Spleen (tissue), 11 donors: ENCODE measurements at regions not wholly inside any gene's neighbourhood (a gene's known extent, or its start where the extent isn't known, plus 50 kb on each side); places are given as distances from the start of the nearest gene placed in this dataset.
A peak's percentile ranks its signal among the peaks of the same experiment; 100 is the strongest.

ENCODE experiments used
- DNase-seq: peaks from one replicate; pipeline ENCODE4 v3.0.0-alpha.2; 2020
- H3K27ac ChIP-seq, 8 donors: fragments of 200-600 bp; sonication (generic) in 7 of 8; 1 replicate in 4 of 8; 2 replicates in 4 of 8; pipeline versions ENCODE4 v1.5.0 to v1.8.0; 2016 to 2021; ENCODE audit warnings: inconsistent platforms in 4 of 8, mild to moderate bottlenecking in 4 of 8, moderate library complexity in 1 of 8
- H3K27me3 ChIP-seq, 7 donors: fragments of 200-600 bp; sonication (generic) in 6 of 7; replicated peaks in 1 of 7; 1 replicate in 4 of 7; 2 replicates in 3 of 7; pipeline versions ENCODE4 v1.5.0 to v1.8.0; 2016 to 2021; ENCODE audit warnings: inconsistent platforms in 3 of 7, mild to moderate bottlenecking in 1 of 7
- H3K36me3 ChIP-seq, 6 donors: fragments of 200-600 bp; sonication (generic) in 5 of 6; 1 replicate in 4 of 6; 2 replicates in 2 of 6; pipeline versions ENCODE4 v1.5.0 to v1.8.0; 2016 to 2021; ENCODE audit warnings: inconsistent platforms in 2 of 6
- H3K4me1 ChIP-seq, 6 donors: fragments of 200-600 bp; sonication (generic) in 5 of 6; 1 replicate in 3 of 6; 2 replicates in 3 of 6; pipeline versions ENCODE4 v1.5.0 to v1.8.0; 2016 to 2021; ENCODE audit warnings: inconsistent platforms in 3 of 6
- H3K4me3 ChIP-seq, 8 donors: fragments of 200-600 bp; sonication (generic) in 7 of 8; 1 replicate in 4 of 8; 2 replicates in 4 of 8; pipeline versions ENCODE4 v1.5.0 to v1.8.0; 2016 to 2021; ENCODE audit warnings: inconsistent platforms in 4 of 8, mild to moderate bottlenecking in 4 of 8, moderate library complexity in 2 of 8
- H3K9me3 ChIP-seq, 8 donors: fragments of 200-600 bp; sonication (generic) in 7 of 8; 1 replicate in 4 of 8; 2 replicates in 4 of 8; pipeline versions ENCODE4 v1.5.0 to v1.8.0; 2016 to 2021; ENCODE audit warnings: inconsistent platforms in 4 of 8
- CTCF ChIP-seq, 11 experiments: fragments of 200-600 bp in 7 of 11; fragments of 450-650 bp in 4 of 11; sonication (generic) in 4 of 11; IDR thresholded peaks in 8 of 11; conservative IDR thresholded peaks in 3 of 11; 1 replicate in 7 of 11; 2 replicates in 4 of 11; pipeline versions ENCODE4 v1.4.0 to v1.8.0; 2016 to 2021; ENCODE audit warnings: antibody characterized with exemption in 11 of 11, inconsistent platforms in 4 of 11, mild to moderate bottlenecking in 1 of 11
- POLR2A ChIP-seq, 3 donors: fragments of 450-650 bp; IDR thresholded peaks; one replicate each; pipeline ENCODE4 v1.5.1; 2017; ENCODE audit warnings: antibody characterized with exemption in 3 of 3, mild to moderate bottlenecking in 1 of 3
- POLR2AphosphoS5 ChIP-seq, 3 donors: sonication (generic); formaldehyde crosslinking; IDR thresholded peaks; one replicate each; pipeline ENCODE4 v1.5.1; 2017; ENCODE audit warnings: antibody characterized with exemption in 3 of 3
- WGBS, 5 donors: extraction: QIAGEN DNeasy Blood & Tissue Kit in 3 of 5; methylation state at CpG; one replicate each; pipeline versions ENCODE4 v1.1.5 to v1.1.7; 2013 to 2018; 5-methylcytosine and 5-hydroxymethylcytosine counted together
- intact Hi-C: fragments of 100-400 bp; cut with DNase I; formaldehyde crosslinking; loops from one replicate; pipeline ENCODE4 v1.15.0; 2023; ENCODE audit warnings: low total_unique reads
- donor health status: healthy with polysubstance abuse.
- donor health status: DM: no; HTN: no; CAD: no; lungs with moderate emphysema.
- donor health status: DM: no; HTN: no; CAD: no.
- donor health status: Bipolar disorder and iron deficiency.
- donor health status: healthy.
- donor health status: DM: no; HTN: no; CAD: no.
- donor health status: DM: yes; HTN: yes; CAD: no.

- TF ChIP-seq POLR2A (IDR thresholded peaks at IDR 0.05) (no peak), CTCF (IDR thresholded peaks at IDR 0.05 in 8 of 11, conservative IDR thresholded peaks at IDR 0.05 in 3 of 11) (no peak), POLR2AphosphoS5 (IDR thresholded peaks at IDR 0.05) (no peak)
- no peak for DNase-seq
- 65 to 76% (median 75%) methylated on average over 5 of the region's 5 CpGs for WGBS, 5 donors
- Histone ChIP-seq H3K27me3 (no peaks in the 10 kb centered on the region), H3K9me3 (no peaks in the 10 kb centered on the region), H3K36me3 (no peaks in the 10 kb centered on the region), H3K27ac (no peak overlapping the region), H3K4me3 (no peak overlapping the region), H3K4me1 (peaks cover 0 to 13% (median 3%) of the 10 kb centered on the region in 6 donors)
- intact Hi-C loops, result no loop called here
Measured at GRCh38 chr2:234245945-234246344, 195.4 kb downstream of the SPP2 start.

GRCh38 chr2:234243871-234244565, 193.5 kb downstream of the SPP2 start:
- TF ChIP-seq POLR2AphosphoS5 (IDR thresholded peaks at IDR 0.05) (no peak), POLR2A (IDR thresholded peaks at IDR 0.05) (no peak), CTCF (IDR thresholded peaks at IDR 0.05 in 8 of 11, conservative IDR thresholded peaks at IDR 0.05 in 3 of 11) (no peak)
- H3K9me3 ChIP-seq, result peaks cover 0 to 6% (median 0%) of the 10 kb centered on the region in 8 donors
- WGBS, 5 donors, result 47 to 66% (median 54%) methylated on average over 2 of the region's 2 CpGs
- H3K36me3 ChIP-seq, result no peaks in the 10 kb centered on the region
- peak overlapping the region in 7 of 8 donors; percentile 10 to 65 (median 44) for H3K27ac ChIP-seq
- H3K27me3 ChIP-seq, result no peaks in the 10 kb centered on the region
- DNase-seq, result no peak
- intact Hi-C loops, result no loop called here
- peak overlapping the region in 2 of 8 donors; percentile 7 to 34 for H3K4me3 ChIP-seq
- peaks cover 0 to 13% (median 3%) of the 10 kb centered on the region in 6 donors for H3K4me1 ChIP-seq

- no peaks in the 10 kb centered on the region for H3K36me3 ChIP-seq
- H3K4me1 ChIP-seq, result peaks cover 0 to 13% (median 3%) of the 10 kb centered on the region in 6 donors
- 78 to 88% (median 84%) methylated on average over 3 of the region's 3 CpGs for WGBS, 5 donors
- H3K4me3 ChIP-seq, result no peak overlapping the region
- H3K27ac ChIP-seq, result no peak overlapping the region
- TF ChIP-seq CTCF (IDR thresholded peaks at IDR 0.05 in 8 of 11, conservative IDR thresholded peaks at IDR 0.05 in 3 of 11) (no peak), POLR2AphosphoS5 (IDR thresholded peaks at IDR 0.05) (no peak), POLR2A (IDR thresholded peaks at IDR 0.05) (no peak)
- intact Hi-C loops, result no loop called here
- peaks cover 0 to 11% (median 0%) of the 10 kb centered on the region in 8 donors for H3K9me3 ChIP-seq
- H3K27me3 ChIP-seq, result no peaks in the 10 kb centered on the region
- no peak for DNase-seq
Measured at GRCh38 chr2:234242459-234242836, 191.9 kb downstream of the SPP2 start.

- TF ChIP-seq CTCF (IDR thresholded peaks at IDR 0.05 in 8 of 11, conservative IDR thresholded peaks at IDR 0.05 in 3 of 11) (no peak), POLR2A (IDR thresholded peaks at IDR 0.05) (no peak), POLR2AphosphoS5 (IDR thresholded peaks at IDR 0.05) (no peak)
- no peak overlapping the region for H3K27ac ChIP-seq
- no peaks in the 10 kb centered on the region for H3K27me3 ChIP-seq
- H3K4me3 ChIP-seq, result no peak overlapping the region
- peaks cover 0 to 13% (median 3%) of the 10 kb centered on the region in 6 donors for H3K4me1 ChIP-seq
- 88 to 93% (median 90%) methylated on average over 13 of the region's 13 CpGs for WGBS, 5 donors
- peaks cover 0 to 11% (median 0%) of the 10 kb centered on the region in 8 donors for H3K9me3 ChIP-seq
- intact Hi-C loops, result no loop called here
- H3K36me3 ChIP-seq, result no peaks in the 10 kb centered on the region
- no peak for DNase-seq
Measured at GRCh38 chr2:234241656-234242458, 191.4 kb downstream of the SPP2 start.
